Liver (tissue), 8 donors: ENCODE measurements at regions not wholly inside any gene's neighbourhood (a gene's known extent, or its start where the extent isn't known, plus 50 kb on each side); places are given as distances from the start of the nearest gene placed in this dataset.

Experiments
- DNase-seq: peaks from one replicate; pipeline ENCODE4 v3.0.0-alpha.2; 2017; ENCODE audit warnings: low spot score
- H3K27ac ChIP-seq, 2 donors: one replicate each; pipeline ENCODE4 v1.7.0; 2013; ENCODE audit warnings: inconsistent platforms in 2 of 2, low read length in 2 of 2, control low read depth in 1 of 2, low read depth in 1 of 2, mild to moderate bottlenecking in 1 of 2
- H3K27me3 ChIP-seq, 4 donors: one replicate each; pipeline versions ENCODE4 v1.6.1 to v1.7.0; 2013; ENCODE audit warnings: low read length in 3 of 4, inconsistent platforms in 1 of 4, mild to moderate bottlenecking in 1 of 4, moderate library complexity in 1 of 4; ENCODE audit not compliant: control insufficient read depth in 4 of 4, insufficient read depth in 4 of 4
- H3K36me3 ChIP-seq, 4 donors: one replicate each; pipeline versions ENCODE4 v1.6.1 to v1.7.0; 2013; ENCODE audit warnings: low read length in 3 of 4, mild to moderate bottlenecking in 3 of 4, low read depth in 1 of 4, moderate library complexity in 1 of 4; ENCODE audit not compliant: control insufficient read depth in 4 of 4, insufficient read depth in 3 of 4
- H3K4me1 ChIP-seq, 4 donors: one replicate each; pipeline versions ENCODE4 v1.6.1 to v1.7.0; 2013; ENCODE audit warnings: low read length in 3 of 4, mild to moderate bottlenecking in 3 of 4, moderate library complexity in 1 of 4; ENCODE audit not compliant: control insufficient read depth in 4 of 4, insufficient read depth in 4 of 4
- H3K4me3 ChIP-seq, 3 donors: one replicate each; pipeline versions ENCODE4 v1.6.1 to v1.7.0; 2013; ENCODE audit warnings: low read length in 3 of 3, control low read depth in 1 of 3, low read depth in 1 of 3, mild to moderate bottlenecking in 1 of 3
- H3K9ac ChIP-seq, 2 donors: one replicate each; pipeline ENCODE4 v1.7.0; 2013; ENCODE audit warnings: low read length in 2 of 2, mild to moderate bottlenecking in 2 of 2, moderate library complexity in 2 of 2, control low read depth in 1 of 2, low read depth in 1 of 2
- H3K9me3 ChIP-seq, 4 donors: one replicate each; pipeline versions ENCODE4 v1.6.1 to v1.7.0; 2013; ENCODE audit warnings: low read length in 3 of 4; ENCODE audit not compliant: control insufficient read depth in 4 of 4
- EGR1 ChIP-seq, 2 donors: IDR thresholded peaks; 2 replicates each; pipeline ENCODE4 v1.6.1; 2016 to 2018; ENCODE audit warnings: antibody characterized with exemption in 2 of 2, low read depth in 2 of 2
- FOXA1 ChIP-seq: IDR thresholded peaks from 2 replicates; pipeline ENCODE4 v1.6.1; 2016; ENCODE audit warnings: antibody characterized with exemption
- FOXA2 ChIP-seq: IDR thresholded peaks from 2 replicates; pipeline ENCODE4 v1.6.1; 2016; ENCODE audit warnings: antibody characterized with exemption
- GABPA ChIP-seq, 2 donors: IDR thresholded peaks in 1 of 2; conservative IDR thresholded peaks in 1 of 2; 2 replicates each; pipeline ENCODE4 v1.6.1; 2016; ENCODE audit warnings: antibody characterized with exemption in 2 of 2, mild to moderate bottlenecking in 1 of 2, moderate library complexity in 1 of 2
- HNF4A ChIP-seq, 2 donors: conservative IDR thresholded peaks; 2 replicates each; pipeline ENCODE4 v1.6.1; 2016; ENCODE audit warnings: antibody characterized with exemption in 2 of 2, mild to moderate bottlenecking in 2 of 2
- JUND ChIP-seq, 2 donors: IDR thresholded peaks; 2 replicates each; pipeline ENCODE4 v1.6.1; 2016; ENCODE audit warnings: antibody characterized with exemption in 2 of 2
- NR2F2 ChIP-seq: IDR thresholded peaks from 2 replicates; pipeline ENCODE4 v1.6.1; 2016; ENCODE audit warnings: antibody characterized with exemption
- RAD21 ChIP-seq, 2 donors: IDR thresholded peaks; 2 replicates each; pipeline ENCODE4 v1.6.1; 2016; ENCODE audit warnings: antibody characterized with exemption in 2 of 2, mild to moderate bottlenecking in 2 of 2
- RXRA ChIP-seq, 2 donors: IDR thresholded peaks; 2 replicates each; pipeline ENCODE4 v1.6.1; 2017 to 2018; ENCODE audit warnings: antibody characterized with exemption in 2 of 2, mild to moderate bottlenecking in 1 of 2
- WGBS: extraction: QIAGEN DNeasy Blood & Tissue Kit; methylation state at CpG from one replicate; pipeline ENCODE4 v1.1.7; 2013; 5-methylcytosine and 5-hydroxymethylcytosine counted together
- TF ChIP-seq, protein P1 (sequence below): IDR thresholded peaks from 2 replicates; pipeline ENCODE4 v1.6.1; 2016; ENCODE audit warnings: antibody characterized with exemption
- TF ChIP-seq, protein P2 (sequence below): IDR thresholded peaks from 2 replicates; pipeline ENCODE4 v1.6.1; 2016; ENCODE audit warnings: antibody characterized with exemption, mild to moderate bottlenecking
- TF ChIP-seq, protein P3 (sequence below): fragments of 150-350 bp; IDR thresholded peaks from 2 replicates; pipeline ENCODE4 v1.5.1; 2017; ENCODE audit warnings: improper control_type of control experiment, low read depth, low read length; ENCODE audit not compliant: missing input control
- TF ChIP-seq, protein P4 (sequence below): IDR thresholded peaks from 2 replicates; pipeline ENCODE4 v1.6.1; 2016; ENCODE audit warnings: antibody characterized with exemption
- donor health status: healthy.
- donor health status: healthy.
- donor health status: healthy.
- donor health status: healthy.
- donor health status: healthy.

DNA sequence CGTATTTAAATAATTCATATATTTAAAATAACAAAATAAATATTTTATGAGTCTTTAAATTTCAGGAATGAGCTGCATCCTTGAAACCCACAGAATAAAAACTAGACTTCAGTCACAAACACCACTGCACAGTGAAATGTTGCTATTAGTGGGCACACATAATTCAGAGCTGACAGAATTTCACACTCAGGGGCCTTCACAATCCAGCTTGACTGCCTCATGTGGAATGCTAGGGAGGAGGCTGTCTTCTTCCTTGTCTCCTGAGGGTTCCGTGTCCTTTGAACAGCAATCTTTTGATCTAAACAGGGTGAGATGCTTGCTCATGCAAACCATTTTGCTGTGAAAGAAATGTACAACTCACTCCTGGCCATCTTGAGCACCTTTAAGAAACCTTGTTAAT, 346.7 kb downstream of the CCSER2 start (continued):
- TF ChIP-seq, protein P1, sequence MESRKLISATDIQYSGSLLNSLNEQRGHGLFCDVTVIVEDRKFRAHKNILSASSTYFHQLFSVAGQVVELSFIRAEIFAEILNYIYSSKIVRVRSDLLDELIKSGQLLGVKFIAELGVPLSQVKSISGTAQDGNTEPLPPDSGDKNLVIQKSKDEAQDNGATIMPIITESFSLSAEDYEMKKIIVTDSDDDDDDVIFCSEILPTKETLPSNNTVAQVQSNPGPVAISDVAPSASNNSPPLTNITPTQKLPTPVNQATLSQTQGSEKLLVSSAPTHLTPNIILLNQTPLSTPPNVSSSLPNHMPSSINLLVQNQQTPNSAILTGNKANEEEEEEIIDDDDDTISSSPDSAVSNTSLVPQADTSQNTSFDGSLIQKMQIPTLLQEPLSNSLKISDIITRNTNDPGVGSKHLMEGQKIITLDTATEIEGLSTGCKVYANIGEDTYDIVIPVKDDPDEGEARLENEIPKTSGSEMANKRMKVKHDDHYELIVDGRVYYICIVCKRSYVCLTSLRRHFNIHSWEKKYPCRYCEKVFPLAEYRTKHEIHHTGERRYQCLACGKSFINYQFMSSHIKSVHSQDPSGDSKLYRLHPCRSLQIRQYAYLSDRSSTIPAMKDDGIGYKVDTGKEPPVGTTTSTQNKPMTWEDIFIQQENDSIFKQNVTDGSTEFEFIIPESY = no peak
- TF ChIP-seq, protein P2, sequence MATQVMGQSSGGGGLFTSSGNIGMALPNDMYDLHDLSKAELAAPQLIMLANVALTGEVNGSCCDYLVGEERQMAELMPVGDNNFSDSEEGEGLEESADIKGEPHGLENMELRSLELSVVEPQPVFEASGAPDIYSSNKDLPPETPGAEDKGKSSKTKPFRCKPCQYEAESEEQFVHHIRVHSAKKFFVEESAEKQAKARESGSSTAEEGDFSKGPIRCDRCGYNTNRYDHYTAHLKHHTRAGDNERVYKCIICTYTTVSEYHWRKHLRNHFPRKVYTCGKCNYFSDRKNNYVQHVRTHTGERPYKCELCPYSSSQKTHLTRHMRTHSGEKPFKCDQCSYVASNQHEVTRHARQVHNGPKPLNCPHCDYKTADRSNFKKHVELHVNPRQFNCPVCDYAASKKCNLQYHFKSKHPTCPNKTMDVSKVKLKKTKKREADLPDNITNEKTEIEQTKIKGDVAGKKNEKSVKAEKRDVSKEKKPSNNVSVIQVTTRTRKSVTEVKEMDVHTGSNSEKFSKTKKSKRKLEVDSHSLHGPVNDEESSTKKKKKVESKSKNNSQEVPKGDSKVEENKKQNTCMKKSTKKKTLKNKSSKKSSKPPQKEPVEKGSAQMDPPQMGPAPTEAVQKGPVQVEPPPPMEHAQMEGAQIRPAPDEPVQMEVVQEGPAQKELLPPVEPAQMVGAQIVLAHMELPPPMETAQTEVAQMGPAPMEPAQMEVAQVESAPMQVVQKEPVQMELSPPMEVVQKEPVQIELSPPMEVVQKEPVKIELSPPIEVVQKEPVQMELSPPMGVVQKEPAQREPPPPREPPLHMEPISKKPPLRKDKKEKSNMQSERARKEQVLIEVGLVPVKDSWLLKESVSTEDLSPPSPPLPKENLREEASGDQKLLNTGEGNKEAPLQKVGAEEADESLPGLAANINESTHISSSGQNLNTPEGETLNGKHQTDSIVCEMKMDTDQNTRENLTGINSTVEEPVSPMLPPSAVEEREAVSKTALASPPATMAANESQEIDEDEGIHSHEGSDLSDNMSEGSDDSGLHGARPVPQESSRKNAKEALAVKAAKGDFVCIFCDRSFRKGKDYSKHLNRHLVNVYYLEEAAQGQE = no peak
- no peak for TF ChIP-seq HNF4A (conservative IDR thresholded peaks at IDR 0.05)

DNA sequence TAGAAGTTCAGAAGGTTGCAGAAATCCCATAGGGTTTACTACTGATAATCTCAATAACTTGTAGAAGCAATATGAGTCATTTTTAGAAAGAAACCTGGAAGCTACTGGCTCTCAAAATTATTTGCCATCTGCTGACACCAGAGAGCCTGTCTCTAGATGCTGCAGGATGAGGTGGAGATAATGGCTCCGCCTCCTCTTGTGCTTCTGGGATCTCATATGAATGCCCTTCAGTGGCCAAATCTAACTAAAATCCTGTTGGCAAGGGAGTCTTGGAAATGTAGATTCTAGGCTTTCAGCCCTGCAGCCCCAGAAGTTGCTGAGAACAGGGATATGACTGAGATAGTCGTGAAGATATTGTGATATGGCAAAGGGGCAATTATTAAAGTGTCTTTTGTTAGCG, 348.1 kb downstream of the CCSER2 start:
- H3K27me3 ChIP-seq = no peaks in the 10 kb centered on the region
- no peaks in the 10 kb centered on the region for H3K9me3 ChIP-seq
- H3K27ac ChIP-seq = no peak overlapping the region
- no peaks in the 10 kb centered on the region for H3K4me1 ChIP-seq
- no peak overlapping the region for H3K9ac ChIP-seq
- no peak for DNase-seq
- 79% methylated on average over 3 of the region's 3 CpGs for WGBS
- no peaks in the 10 kb centered on the region for H3K36me3 ChIP-seq
- H3K4me3 ChIP-seq = no peak overlapping the region
- no peak for TF ChIP-seq FOXA1
- TF ChIP-seq RAD21 (IDR thresholded peaks at IDR 0.05) = no peak
- no peak for TF ChIP-seq RXRA (IDR thresholded peaks at IDR 0.05)
- TF ChIP-seq FOXA2 = no peak
- TF ChIP-seq, protein P3, sequence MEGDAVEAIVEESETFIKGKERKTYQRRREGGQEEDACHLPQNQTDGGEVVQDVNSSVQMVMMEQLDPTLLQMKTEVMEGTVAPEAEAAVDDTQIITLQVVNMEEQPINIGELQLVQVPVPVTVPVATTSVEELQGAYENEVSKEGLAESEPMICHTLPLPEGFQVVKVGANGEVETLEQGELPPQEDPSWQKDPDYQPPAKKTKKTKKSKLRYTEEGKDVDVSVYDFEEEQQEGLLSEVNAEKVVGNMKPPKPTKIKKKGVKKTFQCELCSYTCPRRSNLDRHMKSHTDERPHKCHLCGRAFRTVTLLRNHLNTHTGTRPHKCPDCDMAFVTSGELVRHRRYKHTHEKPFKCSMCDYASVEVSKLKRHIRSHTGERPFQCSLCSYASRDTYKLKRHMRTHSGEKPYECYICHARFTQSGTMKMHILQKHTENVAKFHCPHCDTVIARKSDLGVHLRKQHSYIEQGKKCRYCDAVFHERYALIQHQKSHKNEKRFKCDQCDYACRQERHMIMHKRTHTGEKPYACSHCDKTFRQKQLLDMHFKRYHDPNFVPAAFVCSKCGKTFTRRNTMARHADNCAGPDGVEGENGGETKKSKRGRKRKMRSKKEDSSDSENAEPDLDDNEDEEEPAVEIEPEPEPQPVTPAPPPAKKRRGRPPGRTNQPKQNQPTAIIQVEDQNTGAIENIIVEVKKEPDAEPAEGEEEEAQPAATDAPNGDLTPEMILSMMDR = no peak
- TF ChIP-seq, protein P2 = no peak
- TF ChIP-seq, protein P4, sequence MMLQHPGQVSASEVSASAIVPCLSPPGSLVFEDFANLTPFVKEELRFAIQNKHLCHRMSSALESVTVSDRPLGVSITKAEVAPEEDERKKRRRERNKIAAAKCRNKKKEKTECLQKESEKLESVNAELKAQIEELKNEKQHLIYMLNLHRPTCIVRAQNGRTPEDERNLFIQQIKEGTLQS = no peak
- no peak for TF ChIP-seq EGR1 (IDR thresholded peaks at IDR 0.05; ENCODE audit: low read depth in 2 of 2)
- TF ChIP-seq, protein P1 = no peak
- TF ChIP-seq NR2F2 = no peak
- no peak for TF ChIP-seq GABPA (IDR thresholded peaks at IDR 0.05 in 1 of 2, conservative IDR thresholded peaks at IDR 0.05 in 1 of 2)
- TF ChIP-seq JUND (IDR thresholded peaks at IDR 0.05) = no peak
